GM18508 (cell line): ENCODE measurements at regions not wholly inside any gene's neighbourhood (a gene's known extent, or its start where the extent isn't known, plus 50 kb on each side); places are given as distances from the start of the nearest gene placed in this dataset.

Experiments
- ATAC-seq: cut with Tn5 transposase; IDR thresholded peaks from one replicate; pipeline ENCODE4 v1.9.1; 2021; ENCODE audit warnings: moderate number of reproducible peaks; ENCODE audit not compliant: insufficient read depth, unreplicated experiment

DNA sequence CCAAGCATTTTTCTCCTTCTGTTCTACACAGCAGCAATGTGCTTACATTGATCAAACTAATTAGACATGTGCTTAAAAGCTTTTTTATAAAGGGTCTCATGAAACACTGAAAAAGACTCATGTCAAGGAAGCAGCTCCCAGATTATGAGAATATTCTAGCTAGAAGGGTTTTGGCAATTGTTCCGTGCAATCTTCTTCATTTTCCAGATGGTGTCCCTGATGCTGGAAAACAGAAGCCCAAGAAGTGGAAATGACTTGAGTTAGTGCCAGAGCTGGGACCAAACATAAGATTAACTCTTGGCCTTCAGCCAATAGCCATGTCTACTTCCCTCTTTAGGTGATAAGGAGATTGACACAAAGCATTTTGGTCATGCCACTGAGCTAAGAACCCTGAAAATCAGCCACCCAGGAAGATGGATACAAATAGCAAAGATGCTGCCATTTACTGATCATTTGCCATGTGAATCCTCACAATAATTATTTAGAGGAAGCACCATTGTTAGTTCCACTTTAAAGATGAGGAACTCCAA, 110.8 kb downstream of the MATN1 start:
- ATAC-seq = no peak

DNA sequence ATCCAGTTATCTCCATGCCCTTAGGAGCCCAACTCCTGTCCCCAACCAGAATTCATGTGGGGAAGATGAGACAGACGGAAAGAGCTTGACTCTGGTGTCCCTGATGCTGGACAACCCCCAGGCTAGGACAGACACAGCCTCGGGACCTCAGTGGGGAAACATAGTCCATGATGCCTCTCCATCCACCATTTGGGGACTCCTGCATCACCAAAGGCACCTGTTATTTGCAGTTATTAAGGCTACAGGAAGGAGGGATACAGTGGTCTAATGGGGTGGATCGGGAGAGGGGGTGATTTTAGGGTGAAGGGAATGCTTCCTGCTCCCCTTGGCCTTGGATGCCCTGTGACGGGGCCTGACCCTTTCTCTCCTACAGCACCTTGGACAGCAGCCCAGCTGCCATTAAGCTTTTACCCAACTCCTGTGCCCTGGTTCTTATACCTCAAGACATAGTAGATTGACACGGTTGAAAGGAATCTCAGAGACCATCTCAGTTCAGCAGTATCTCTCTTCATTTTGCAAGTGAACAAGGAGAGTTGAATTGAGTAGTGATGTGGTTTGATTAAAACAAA, 111.6 kb downstream of the MATN1 start:
- ATAC-seq = no peak

DNA sequence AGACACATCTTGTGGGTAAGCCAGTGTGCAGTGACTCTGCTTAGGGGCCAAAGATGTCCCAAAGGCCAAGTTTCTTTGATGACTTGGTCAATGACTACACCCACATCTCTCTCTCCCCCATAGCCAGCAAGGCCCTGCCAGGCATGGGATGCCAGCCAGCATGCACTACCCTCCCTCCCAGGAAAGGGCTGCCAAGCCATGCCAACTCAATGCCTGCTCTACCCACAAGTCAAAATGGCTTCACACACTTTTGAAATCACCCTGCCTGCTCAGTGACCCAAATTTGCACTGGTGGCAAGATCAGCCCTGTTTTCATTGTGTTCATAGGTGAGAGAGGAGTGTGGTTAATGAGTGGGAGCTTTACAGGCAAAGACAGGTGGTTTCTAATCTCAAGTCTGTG, 112.5 kb downstream of the MATN1 start:
- ATAC-seq = no peak

DNA sequence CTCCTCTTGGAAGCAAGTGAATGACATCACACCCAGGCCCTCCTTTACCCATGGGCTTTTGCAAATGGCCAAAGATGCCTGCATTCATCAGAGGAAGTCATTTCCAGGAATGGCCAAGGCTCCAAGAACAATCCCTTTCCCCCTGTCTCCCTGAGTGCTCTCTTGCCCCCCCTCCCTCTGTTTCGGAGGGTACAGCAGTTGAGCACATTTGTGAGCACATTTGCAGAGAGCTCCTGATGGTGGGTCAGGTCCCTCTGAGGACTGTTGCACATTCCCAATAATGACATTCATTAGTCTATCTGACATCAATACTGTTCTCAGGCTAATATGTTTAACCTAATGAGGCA, 113.4 kb downstream of the MATN1 start:
- no peak for ATAC-seq

DNA sequence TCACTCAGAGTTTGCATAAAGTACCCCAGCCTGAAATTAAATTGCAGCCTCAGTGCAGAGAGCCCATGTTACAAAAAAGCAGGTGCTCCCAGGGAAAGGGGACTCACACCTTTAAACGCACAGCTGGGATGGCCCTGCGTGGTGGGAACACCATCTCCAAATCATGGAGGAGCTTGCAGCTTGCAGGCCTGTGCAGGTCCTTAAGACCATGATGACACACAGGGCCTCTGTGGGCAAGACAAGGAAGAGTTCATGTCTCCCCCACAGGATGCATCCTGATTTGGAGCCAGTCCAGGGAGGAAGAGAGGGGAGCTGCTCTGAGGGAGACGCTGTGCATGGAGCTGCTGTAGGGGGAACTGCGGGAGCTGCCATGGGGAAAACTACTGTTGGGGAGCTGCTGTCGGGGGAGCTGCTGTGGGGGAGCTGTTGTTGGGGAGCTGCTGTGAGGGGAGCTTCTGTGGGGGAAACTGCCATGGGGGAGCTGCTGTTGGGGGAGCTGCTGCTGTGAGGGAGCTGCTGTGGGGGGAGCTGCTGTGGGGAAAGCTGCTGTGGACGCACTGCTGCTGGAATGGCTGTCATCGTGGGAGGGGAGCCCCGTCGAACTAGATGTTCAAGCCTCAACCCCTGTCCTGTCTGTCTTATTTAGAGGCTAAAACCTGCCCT, 113.9 kb downstream of the MATN1 start:
- no peak for ATAC-seq

DNA sequence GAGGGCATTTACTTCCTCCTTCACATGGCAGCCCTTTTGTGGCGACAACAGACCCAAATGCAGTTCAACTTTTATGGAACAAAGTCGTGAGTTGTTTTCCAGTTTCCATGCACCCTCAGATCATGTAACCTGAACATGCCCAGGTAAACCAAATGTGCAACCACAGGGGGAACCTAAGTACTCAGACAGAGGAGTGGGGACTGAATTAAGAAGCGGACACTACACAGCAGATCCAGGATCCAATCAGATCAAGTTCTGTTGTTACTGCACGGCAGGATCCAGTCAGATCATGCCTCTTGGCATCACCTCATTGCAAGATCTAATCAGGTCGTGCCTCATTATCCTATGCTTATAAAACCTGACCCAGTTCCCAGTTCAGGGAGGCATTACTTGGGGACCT, 115.7 kb downstream of the MATN1 start:
- no peak for ATAC-seq

DNA sequence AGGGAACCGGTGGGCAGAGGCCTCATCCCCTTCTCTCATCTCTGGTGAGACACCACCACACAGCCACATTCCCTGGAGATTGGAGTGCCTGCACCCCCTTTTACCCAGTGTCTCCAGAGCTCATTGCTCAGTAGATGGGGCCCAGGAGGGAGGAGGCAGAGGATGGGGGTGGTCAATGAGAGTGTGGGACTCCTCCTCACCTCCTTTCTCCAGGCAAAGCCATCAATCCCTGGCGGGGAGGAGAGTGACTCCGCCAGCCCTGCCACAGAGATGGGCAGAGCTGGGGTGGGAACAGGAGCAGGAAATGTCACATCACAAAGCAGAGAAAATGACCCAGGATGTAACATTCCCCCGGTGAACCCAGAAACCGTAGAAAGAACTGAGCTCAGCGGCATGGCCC, 117.2 kb downstream of the MATN1 start:
- ATAC-seq = no peak

DNA sequence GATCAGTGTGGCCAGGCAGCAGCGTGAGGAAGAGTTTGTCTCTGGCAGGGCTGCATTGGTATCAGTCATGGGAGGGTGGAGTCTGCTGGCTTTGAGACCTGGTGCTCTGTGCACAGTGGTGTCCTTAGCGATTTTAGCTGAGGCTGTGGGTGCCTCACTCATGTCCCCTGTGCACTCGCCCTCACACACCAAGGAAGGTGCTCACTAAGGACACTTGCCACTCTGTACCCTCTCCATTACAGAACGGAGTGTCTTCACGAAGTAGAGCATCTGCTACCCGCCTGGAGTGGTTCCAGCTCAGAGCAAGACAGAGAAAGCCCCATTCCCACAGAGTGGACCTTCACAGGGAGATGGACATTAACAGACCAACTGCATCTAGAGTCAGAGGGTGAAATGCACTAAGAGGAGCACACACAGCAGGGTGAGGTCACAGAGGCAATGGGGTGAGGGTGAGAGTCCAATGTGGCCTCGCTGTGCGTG, 117.9 kb downstream of the MATN1 start:
- ATAC-seq = no peak

DNA sequence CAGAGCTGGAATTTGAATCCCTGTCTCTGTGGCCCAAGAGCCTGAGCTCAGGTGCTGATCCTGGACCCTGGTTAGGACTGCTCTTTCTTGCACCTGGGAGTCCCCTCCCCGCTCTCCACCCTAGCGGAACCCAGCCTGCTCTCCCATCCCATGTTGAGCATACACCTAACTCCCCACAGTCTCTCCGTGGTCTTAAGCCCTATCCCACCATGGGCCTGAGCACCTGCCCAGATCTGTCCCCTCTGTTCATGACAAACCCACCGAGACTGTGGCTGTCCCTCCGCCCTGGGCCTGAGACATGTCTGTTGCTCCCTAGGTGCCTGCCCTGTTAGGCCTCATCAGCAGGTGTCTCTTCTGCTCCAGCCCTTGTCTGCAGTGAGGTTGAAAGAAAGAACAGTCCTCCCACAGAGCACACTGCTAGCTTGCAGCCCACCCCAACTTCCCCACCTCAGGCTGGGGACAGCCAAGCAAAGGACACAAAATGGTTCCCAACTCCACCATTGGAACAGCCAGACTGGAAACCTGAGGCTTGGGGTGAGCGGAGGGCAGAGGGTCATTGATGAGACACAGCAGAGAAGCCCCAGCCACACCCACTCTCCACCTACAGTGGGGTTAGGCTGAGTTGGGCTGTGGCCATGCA, 118.5 kb downstream of the MATN1 start:
- no peak for ATAC-seq

DNA sequence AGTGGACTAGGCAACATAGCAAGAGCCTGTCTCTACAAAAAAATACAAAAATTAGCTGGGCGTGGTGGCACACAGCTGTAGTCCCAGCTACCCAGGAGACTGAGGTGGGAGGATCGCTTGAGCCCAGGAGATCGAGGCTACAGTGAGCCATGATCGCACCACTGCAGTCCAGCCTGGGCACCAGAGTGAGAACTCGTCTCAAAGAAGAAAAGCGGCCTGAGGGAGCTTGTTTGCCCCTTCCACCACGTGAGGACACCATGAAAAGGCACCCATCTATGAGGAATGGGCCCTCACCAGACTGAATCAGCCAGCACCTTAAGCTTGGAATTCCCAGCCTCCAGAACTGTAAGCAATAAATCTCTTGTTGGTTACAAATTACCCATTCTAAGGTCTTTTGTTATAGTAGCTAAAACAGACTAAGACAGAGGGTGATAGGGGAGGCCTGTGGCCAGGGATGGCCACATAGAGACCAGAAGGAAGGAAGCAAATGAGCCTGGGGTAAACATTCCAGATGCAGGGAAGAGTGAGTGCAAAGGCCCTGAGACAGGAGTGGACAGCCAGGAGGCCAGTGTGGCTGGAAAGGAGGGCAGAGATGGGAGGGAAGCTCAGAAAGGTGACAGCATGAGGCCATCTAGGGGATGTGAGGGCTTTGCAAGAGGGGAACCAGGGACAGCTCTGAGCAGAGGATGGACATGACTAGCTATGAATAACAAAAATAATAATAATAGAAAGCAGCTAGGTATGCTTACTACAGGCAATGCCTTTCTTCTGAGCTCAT, 120.1 kb downstream of the MATN1 start:
- no peak for ATAC-seq

DNA sequence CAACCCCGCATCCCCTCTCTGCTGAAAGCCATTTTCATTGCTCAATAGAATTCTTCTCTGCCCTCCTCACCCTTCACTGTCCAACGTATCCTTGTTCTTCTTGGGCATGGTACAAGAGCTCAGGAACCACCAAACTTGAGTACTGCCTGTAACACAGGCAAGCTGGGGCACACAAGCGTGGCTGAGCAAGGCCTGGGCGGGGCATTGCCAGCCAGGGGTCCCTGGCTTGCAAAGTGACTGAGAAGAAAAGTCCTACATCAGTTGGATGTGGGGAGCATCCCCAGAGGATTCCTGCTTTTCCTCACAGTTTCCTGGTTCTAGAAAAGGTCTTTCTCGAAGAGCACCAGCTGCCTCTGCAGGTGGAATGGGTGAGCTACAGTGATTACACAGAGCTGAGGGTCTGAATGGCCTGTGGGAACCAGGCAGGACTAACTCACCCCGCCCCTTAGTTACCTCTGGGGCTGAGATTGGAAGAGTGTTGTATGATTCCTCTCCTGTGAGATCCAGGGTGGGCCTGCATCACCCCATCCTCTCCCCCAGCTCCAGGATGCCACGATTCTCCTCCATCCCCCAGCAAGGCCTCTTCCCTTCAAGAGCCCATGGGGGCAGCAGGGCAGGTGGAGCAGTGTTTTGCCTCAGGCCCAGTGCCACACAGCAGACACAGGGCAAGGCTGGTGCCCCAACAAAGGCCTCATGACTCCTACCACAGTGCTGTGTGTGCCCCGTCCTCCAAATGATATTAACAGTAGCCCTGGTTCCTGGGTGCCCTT, 121.9 kb downstream of the MATN1 start:
- no peak for ATAC-seq

DNA sequence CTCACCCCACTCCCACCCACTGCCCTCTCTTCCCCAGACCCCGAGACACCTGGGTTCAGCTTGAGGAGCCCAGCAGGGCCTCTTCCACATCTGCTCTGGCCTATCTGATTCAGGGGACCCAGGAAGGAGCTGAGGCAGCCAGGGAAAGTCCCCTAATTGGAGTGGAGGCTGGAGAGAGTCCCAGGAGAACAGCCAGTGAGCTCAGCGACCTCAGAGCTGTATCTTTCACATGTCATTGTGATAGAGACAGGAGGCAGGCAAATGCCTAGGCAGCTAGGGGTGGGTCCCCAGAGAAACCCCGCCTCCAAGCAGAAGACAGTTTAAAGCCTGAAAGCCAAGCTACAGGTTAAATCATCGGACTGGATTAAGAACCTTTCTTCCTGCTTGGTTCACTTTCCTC, 122.7 kb downstream of the MATN1 start:
- ATAC-seq = no peak

DNA sequence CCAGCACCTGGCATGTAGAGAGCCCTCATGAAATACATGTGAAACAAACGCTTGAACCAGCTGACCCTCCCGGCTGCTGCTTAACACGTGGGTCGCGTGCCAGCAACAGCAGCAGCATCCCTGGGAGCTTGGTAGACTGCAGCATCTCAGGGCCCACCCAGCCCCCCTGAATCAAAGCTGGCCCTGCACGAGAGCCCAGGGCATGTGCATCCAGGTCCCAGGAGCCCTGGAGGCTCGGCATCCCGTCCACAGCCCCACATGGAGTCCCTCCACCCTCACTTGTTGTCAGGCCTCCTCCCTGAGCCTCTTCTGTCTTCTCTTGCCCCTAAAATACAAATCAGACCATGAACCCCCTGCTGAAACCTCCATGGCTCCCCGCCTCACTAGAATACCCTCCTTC, 123.1 kb downstream of the MATN1 start:
- no peak for ATAC-seq

DNA sequence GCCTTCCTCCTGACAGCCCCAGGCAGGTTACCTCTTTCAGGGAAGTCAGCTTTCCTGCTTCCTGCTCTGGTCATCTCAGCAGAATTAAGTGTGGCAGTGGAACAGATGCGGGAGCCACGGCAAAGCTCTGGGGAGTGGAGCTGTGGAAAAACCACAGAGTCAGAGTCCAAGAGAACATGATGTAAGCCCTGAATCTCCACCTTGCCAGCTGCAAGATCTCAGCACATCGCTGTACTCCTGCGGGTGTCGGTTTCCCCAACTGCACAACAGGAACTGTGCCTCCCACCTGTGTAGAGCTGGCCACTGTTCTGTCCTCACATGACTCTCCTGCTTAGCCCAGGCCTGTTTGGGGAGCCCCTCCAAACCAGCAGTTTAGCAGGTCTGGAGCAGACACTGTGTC, 123.7 kb downstream of the MATN1 start:
- no peak for ATAC-seq

DNA sequence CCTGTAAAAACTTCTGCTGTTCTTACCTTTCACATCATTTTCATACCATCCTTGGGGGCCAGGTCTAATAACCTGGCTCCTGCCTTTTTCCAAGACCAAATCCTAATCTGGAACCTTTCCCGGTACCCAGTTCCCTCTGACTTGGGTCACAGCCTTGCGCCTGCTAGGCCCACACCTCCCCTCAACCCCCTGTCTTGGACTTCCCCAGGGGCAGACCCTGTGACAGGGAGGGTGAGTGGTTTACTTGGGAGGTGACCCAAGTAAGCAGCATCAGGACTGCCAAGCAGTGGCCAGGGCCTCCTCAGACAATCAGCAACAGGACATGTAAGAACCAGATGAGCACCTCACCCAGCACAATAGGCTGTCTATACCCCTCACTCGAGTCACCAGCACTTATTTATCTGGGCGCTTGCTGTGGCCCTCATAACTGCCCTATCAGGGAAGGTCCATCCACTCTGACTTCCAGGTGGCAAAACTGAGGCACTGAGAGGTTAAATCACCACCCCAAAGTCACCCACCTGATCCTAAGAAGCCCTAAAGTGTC, 124.7 kb downstream of the MATN1 start:
- no peak for ATAC-seq

DNA sequence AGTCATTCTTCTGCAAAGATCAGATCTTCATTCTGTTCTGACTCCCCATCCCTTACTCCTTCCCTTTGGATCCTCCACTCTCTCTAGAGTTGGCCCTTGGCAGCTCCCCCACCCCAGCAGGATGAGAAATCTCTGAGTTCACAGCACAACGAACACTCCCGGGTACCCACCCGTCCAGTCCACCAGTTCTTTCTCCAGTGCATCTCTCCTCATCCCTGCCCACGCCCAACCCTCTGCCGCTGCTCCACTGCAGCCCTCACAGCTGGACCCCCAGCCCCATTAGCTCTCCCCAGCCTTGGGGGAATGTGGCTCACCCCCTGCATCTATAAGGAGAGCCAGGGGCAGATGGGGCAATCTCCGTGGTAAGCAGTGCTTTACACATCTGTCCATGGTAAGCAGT, 125.7 kb downstream of the MATN1 start:
- no peak for ATAC-seq

DNA sequence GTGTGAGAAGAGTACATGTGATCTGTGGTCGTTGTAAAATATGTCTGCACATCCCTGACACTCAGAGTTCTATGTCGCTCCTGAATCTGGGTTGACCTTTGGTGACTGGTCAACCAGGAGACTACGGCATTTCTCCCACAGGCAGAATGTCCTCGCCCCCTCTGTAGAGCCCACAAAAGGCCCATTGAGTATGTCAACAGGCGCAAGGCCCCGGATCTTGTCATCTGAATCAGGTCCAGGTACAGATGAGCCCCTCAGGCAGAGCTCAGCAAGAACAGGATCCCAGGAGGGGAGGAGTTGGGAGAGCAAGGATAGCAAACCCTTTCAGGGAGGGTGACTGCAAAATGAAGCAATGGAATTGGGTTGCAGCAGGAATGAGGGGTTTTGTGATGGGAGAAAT, 126.5 kb downstream of the MATN1 start:
- no peak for ATAC-seq

DNA sequence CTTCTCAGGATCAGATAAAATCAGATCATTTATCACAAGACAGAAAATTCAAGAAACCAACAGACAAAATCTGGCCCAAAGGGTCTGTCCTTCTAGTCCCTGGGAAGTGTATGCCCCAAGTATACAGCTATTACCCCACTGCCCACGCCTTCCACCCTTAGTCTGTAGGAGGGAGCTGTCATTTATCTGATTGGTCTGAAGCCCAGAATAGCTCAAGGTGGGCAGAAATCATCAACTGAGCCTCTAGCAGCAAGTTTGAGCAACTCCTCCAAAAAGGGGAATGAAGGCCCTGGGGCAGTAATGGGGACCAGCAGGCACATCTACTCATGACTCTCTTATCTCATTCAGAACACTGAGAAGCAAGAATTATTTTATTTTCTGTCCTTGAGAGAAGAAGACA, 126.9 kb downstream of the MATN1 start:
- ATAC-seq = no peak

DNA sequence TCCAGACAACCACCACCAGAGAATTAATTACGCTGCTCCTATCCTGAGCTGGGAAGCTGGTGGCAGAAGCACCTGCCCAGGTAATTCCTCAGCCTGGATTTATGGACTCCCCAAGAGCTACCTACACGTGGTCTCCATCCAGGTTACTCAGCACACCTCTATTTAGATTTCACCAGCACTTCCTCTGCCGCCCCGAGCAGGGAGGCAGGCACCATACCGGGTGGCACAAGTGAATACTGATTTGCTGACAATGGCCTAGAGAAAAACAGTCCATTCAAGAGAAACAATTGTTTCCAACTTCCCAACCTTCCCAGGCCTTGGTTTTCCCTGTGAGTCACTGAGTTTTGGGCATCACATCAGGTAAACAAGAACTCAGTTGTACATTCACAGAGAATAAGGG, 134.3 kb downstream of the MATN1 start:
- ATAC-seq = no peak
